ENCODE measurements at regions not wholly inside any gene's neighbourhood (a gene's known extent, or its start where the extent isn't known, plus 50 kb on each side); places are given as distances from the start of the nearest gene placed in this dataset.

- Histone ChIP-seq H3K4me3 (ENCODE audit: low read length) (no peak overlapping the region), H3K9me3 (ENCODE audit: low read length) (no peaks in the 10 kb centered on the region), H3K27ac (ENCODE audit: low read length) (no peak overlapping the region), H3K4me2 (ENCODE audit: low read length) (no peak overlapping the region), H4K20me1 (ENCODE audit: insufficient read depth) (no peaks in the 10 kb centered on the region), H3K9me2 (ENCODE audit: insufficient read depth, low read length) (no peaks in the 10 kb centered on the region), H3K27me3 (ENCODE audit: insufficient read depth, low read depth, low read length) (no peaks in the 10 kb centered on the region), H2AFZ (ENCODE audit: low read depth, low read length) (no peak overlapping the region), H3K36me3 (ENCODE audit: insufficient read depth, low read length) (no peaks in the 10 kb centered on the region), H3K79me2 (replicated peaks; ENCODE audit: insufficient read depth, low read length) (no peaks in the 10 kb centered on the region), H3F3A (ENCODE audit: insufficient read depth, low read length, poor library complexity, severe bottlenecking) (no peaks in the 10 kb centered on the region), H3K9ac (ENCODE audit: low read length) (no peak overlapping the region)
- TF ChIP-seq POLR2AphosphoS5 (IDR thresholded peaks at IDR 0.05) = no peak
- TF ChIP-seq SMC3 (conservative IDR thresholded peaks at IDR 0.05; ENCODE audit: poor library complexity) = no peak
- no peak for TF ChIP-seq EP300 (conservative IDR thresholded peaks at IDR 0.05; ENCODE audit: poor library complexity, severe bottlenecking)
- TF ChIP-seq, protein P1, sequence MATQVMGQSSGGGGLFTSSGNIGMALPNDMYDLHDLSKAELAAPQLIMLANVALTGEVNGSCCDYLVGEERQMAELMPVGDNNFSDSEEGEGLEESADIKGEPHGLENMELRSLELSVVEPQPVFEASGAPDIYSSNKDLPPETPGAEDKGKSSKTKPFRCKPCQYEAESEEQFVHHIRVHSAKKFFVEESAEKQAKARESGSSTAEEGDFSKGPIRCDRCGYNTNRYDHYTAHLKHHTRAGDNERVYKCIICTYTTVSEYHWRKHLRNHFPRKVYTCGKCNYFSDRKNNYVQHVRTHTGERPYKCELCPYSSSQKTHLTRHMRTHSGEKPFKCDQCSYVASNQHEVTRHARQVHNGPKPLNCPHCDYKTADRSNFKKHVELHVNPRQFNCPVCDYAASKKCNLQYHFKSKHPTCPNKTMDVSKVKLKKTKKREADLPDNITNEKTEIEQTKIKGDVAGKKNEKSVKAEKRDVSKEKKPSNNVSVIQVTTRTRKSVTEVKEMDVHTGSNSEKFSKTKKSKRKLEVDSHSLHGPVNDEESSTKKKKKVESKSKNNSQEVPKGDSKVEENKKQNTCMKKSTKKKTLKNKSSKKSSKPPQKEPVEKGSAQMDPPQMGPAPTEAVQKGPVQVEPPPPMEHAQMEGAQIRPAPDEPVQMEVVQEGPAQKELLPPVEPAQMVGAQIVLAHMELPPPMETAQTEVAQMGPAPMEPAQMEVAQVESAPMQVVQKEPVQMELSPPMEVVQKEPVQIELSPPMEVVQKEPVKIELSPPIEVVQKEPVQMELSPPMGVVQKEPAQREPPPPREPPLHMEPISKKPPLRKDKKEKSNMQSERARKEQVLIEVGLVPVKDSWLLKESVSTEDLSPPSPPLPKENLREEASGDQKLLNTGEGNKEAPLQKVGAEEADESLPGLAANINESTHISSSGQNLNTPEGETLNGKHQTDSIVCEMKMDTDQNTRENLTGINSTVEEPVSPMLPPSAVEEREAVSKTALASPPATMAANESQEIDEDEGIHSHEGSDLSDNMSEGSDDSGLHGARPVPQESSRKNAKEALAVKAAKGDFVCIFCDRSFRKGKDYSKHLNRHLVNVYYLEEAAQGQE (IDR thresholded peaks at IDR 0.05; ENCODE audit: borderline replicate concordance) = no peak
- no peak for TF ChIP-seq CTCF (IDR thresholded peaks at IDR 0.05; ENCODE audit: poor library complexity, severe bottlenecking)
- TF ChIP-seq RAD21 (conservative IDR thresholded peaks at IDR 0.05) = no peak
- no peak for TF ChIP-seq MXI1 (conservative IDR thresholded peaks at IDR 0.05; ENCODE audit: poor library complexity, severe bottlenecking)
Measured at GRCh38 chr5:133814152-133814551, 154.3 kb downstream of the C5orf15 start.

DNA sequence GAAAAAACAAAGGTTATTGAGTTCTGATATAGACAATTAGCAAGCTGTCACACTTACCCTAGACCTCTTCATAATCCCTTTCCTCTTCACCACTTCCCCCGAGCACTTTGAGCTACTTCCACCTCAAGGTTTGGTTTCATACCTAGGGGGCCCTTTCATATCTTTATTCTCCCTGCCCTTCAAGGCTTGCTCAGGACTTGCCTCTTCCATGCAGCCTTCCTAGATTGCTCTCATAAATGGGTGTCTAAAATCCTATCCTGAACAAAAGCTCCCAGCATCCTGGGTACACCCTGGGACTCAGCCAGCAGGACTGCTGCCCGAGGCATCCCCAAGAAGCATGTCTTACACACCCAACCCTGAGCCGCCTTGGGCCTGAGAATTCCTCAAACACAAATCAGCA is 157.3 kb downstream of the C5orf15 start:
- no peaks in the 10 kb centered on the region for H3F3A ChIP-seq (ENCODE audit: insufficient read depth, low read length, poor library complexity, severe bottlenecking)
- TF ChIP-seq TAF1 (IDR thresholded peaks at IDR 0.05; ENCODE audit: low read depth) (no peak), POLR2AphosphoS5 (IDR thresholded peaks at IDR 0.05) (no peak), MXI1 (conservative IDR thresholded peaks at IDR 0.05; ENCODE audit: poor library complexity, severe bottlenecking) (no peak), EP300 (conservative IDR thresholded peaks at IDR 0.05; ENCODE audit: poor library complexity, severe bottlenecking) (no peak), RAD21 (conservative IDR thresholded peaks at IDR 0.05) (no peak), SMC3 (conservative IDR thresholded peaks at IDR 0.05; ENCODE audit: poor library complexity) (no peak), EZH2 (IDR thresholded peaks at IDR 0.05; ENCODE audit: borderline replicate concordance, insufficient read depth, low read length, poor library complexity, severe bottlenecking) (no peak)
- no peak overlapping the region for H3K4me3 ChIP-seq (ENCODE audit: low read length)
- H3K27me3 ChIP-seq (ENCODE audit: insufficient read depth, low read depth, low read length) = no peaks in the 10 kb centered on the region
- H4K20me1 ChIP-seq (ENCODE audit: insufficient read depth) = no peaks in the 10 kb centered on the region
- no peaks in the 10 kb centered on the region for H3K36me3 ChIP-seq (ENCODE audit: insufficient read depth, low read length)
- no peak overlapping the region for H2AFZ ChIP-seq (ENCODE audit: low read depth, low read length)
- H3K9me2 ChIP-seq (ENCODE audit: insufficient read depth, low read length) = no peaks in the 10 kb centered on the region
- no peak overlapping the region for H3K9ac ChIP-seq (ENCODE audit: low read length)
- no peak overlapping the region for H3K27ac ChIP-seq (ENCODE audit: low read length)
- no peaks in the 10 kb centered on the region for H3K79me2 ChIP-seq (replicated peaks; ENCODE audit: insufficient read depth, low read length)
- H3K9me3 ChIP-seq (ENCODE audit: low read length) = no peaks in the 10 kb centered on the region
- no peak overlapping the region for H3K4me2 ChIP-seq (ENCODE audit: low read length)

All from neural cell (in vitro differentiated cells).